NCI-H2029 (cell line): ENCODE measurements at regions not wholly inside any gene's neighbourhood (a gene's known extent, or its start where the extent isn't known, plus 50 kb on each side); places are given as distances from the start of the nearest gene placed in this dataset.
"Not testable (repeated sequence)": the region's sequence is repeated elsewhere in the genome, so short reads cannot be mapped to it uniquely, and the experiment has no call there.

Source experiments
- DNase-seq: peaks from one replicate; lab custom pipeline; 2025; lab: John Stamatoyannopoulos, UW

GRCh38 chr2:71922499-71923142, 225.0 kb downstream of the CYP26B1 start:
- DNase-seq: no peak

GRCh38 chr2:71922091-71922490, 225.6 kb downstream of the CYP26B1 start:
- no peak for DNase-seq

GRCh38 chr2:71920819-71921218, 226.8 kb downstream of the CYP26B1 start:
- not testable (repeated sequence) for DNase-seq

- DNase-seq: no peak
Observed at GRCh38 chr2:71919708-71920107, 228.0 kb downstream of the CYP26B1 start.

GRCh38 chr2:71910277-71910676, 237.4 kb downstream of the CYP26B1 start:
- no peak for DNase-seq

GRCh38 chr2:71908798-71909197, 238.9 kb downstream of the CYP26B1 start:
- no peak for DNase-seq

GRCh38 chr2:71907503-71907902, 240.2 kb downstream of the CYP26B1 start:
- no peak for DNase-seq

GRCh38 chr2:71906357-71906973, 241.2 kb downstream of the CYP26B1 start:
- no peak for DNase-seq

GRCh38 chr2:71905205-71905604, 242.5 kb downstream of the CYP26B1 start:
- DNase-seq: no peak

GRCh38 chr2:71903841-71904240, 243.8 kb downstream of the CYP26B1 start:
- no peak for DNase-seq

- DNase-seq: no peak
Observed at GRCh38 chr2:71901466-71901865, 246.2 kb downstream of the CYP26B1 start.

GRCh38 chr2:71898851-71899681, 248.6 kb downstream of the CYP26B1 start:
- DNase-seq: no peak

GRCh38 chr2:71898375-71898774, 249.3 kb downstream of the CYP26B1 start:
- DNase-seq: no peak

GRCh38 chr2:71897836-71898235, 249.8 kb downstream of the CYP26B1 start:
- DNase-seq: no peak

- DNase-seq: no peak
Observed at GRCh38 chr2:71897137-71897480, 250.6 kb downstream of the CYP26B1 start.

GRCh38 chr2:71896385-71897136, 251.1 kb downstream of the CYP26B1 start:
- no peak for DNase-seq

- DNase-seq: no peak
Observed at GRCh38 chr2:71895320-71896161, 252.1 kb downstream of the CYP26B1 start.

- no peak for DNase-seq
Observed at GRCh38 chr2:71894261-71894660, 253.4 kb downstream of the CYP26B1 start.

GRCh38 chr2:71893646-71894045, 254.0 kb downstream of the CYP26B1 start:
- no peak for DNase-seq

GRCh38 chr2:71892896-71893295, 254.8 kb downstream of the CYP26B1 start:
- no peak for DNase-seq

- DNase-seq: no peak
Observed at GRCh38 chr2:71892423-71892730, 255.3 kb downstream of the CYP26B1 start.
